ENCODE measurements at regions not wholly inside any gene's neighbourhood (a gene's known extent, or its start where the extent isn't known, plus 50 kb on each side); places are given as distances from the start of the nearest gene placed in this dataset.

DNA sequence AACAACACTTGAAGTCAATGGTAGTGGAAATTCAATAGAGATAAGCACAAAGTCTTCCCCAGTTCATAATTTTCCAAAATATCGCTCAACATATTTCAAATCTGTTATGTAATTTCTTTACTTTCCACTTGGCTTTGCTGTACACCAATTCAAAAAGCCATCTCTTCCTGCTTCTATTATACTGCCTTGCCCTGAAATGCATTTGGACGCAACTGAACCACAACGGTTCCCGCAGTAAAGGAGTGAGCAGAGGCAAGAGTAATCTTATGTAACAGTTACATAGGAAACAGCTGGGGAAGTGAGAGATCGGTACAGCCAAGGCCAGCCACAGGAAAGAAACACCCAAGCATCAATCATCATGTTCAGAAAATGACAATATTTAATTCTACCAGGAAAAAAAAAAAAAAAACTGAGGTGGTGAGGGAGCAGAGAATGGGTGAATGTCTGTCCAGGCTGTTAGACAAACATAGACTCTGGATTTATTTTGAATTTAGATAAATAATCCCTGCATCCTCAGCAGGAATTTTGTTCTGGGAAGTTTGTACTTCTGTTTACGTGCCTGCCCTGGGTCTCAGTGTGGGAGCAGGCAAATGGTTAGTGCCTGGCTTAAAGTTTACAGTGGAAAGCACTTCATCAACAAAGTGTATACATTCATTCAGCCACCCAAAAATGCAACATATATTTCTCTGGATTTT, 392.2 kb downstream of the ETS1 start:
- no peak for DNase-seq (ENCODE audit: low read depth in 2 of 2)

DNA sequence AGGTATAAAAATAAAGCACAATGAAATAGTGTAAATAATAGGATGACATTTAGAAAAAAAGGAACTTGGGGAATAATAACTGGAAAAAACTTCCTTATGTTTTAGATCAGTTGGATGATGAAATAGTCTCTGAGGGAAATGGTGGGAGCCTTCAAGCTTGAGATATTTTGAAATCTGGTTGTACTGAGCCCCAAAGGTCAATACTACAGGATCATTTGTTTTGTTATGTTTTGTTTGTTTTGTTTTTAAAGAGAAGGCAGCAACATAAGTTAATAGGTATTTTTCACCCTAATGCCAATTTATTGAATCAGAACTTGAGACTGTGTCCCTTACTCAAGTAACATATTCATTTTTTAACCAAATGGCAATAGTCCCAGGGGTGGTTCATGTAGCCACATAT, 393.1 kb downstream of the ETS1 start:
- no peak for DNase-seq (ENCODE audit: low read depth in 2 of 2)

DNA sequence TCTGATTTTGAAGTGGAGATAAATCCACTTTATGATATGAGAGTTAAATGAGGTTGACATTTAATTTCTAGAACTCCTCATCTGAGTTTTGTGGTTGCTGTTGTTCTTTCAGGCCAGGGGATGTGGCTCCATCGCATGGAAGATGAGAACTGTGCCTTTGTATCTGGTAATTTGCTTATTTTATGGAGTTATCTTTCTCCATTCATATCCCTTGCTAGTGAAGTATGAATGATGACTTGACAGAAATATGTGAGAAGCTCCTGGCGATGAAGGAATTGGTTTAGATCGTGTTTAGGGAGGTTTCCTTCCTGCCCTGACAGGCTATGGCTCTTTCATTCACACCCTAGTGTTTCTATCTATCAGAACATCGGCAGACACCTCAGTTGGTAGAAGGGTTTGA, 393.7 kb downstream of the ETS1 start:
- DNase-seq (ENCODE audit: low read depth in 2 of 2), result no peak

DNA sequence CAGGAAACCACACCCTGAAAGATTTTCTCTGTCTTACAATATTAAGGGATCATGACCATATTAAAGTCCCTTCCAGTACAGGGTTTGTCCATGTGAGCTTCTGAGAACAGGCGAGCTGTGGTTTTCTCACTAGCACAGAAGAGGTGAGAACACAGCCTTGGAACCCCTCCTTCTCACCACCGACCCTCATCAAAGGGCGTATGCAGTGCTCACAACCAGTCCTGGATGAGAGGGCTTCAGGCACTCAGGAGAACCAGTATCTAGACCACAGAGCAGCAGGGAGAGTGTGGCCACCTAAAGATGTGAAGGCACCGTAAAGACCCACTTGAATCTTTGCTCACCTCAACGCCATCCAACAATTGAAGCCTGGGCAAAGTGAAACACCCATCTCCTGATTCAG, 397.0 kb downstream of the ETS1 start:
- no peak for DNase-seq (ENCODE audit: low read depth in 2 of 2)

DNA sequence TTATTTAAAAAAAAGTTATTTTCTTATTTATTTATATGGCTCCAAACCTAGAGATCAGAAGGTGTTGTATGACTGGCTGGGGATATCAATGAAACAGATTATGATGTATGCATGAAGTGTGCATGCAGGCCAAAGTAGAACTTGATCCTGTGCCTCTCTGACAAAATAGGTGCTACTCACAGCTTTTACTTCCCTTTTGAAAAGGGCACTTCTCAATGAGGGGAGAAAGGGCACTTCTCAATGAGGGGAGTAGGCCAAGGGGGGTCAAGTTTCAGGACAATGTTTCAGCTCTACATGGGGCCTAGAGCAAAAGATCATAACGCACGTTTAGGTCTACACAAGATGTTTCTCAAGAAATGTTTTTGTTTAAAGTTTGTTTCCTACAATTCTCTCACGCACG, 397.5 kb downstream of the ETS1 start:
- no peak for DNase-seq (ENCODE audit: low read depth in 2 of 2)

DNA sequence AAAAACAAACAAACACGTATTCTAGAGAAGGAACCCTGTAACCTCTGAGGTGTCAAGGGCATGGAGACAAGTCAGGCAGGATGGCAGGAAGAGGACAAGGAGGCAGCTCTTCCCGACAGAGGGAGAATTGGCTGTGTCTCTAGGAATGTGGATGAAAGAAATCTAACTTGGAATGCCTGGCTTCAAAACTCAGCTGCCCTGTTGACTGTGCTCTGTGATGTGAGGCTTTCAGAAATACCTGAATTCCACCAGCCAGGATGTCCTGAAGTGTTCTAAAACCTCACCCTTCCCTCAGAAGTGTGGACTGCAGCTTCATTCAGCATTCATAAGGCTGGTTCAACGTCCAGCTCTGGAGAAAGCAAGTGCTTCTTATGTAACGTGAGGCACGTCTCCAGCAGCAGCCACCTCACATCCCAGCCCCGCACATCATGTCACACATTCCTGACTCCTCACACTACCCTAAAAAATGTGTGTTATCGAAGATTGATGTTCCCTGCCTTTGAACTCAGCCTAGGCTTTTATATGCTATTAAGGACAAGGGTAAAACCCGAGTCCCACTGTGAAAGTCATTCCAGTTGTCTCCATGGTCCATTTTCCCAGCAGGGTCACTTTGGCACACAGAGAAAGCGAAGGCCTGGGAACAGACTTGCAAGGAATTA, 398.9 kb downstream of the ETS1 start:
- DNase-seq (ENCODE audit: low read depth in 2 of 2), result no peak

DNA sequence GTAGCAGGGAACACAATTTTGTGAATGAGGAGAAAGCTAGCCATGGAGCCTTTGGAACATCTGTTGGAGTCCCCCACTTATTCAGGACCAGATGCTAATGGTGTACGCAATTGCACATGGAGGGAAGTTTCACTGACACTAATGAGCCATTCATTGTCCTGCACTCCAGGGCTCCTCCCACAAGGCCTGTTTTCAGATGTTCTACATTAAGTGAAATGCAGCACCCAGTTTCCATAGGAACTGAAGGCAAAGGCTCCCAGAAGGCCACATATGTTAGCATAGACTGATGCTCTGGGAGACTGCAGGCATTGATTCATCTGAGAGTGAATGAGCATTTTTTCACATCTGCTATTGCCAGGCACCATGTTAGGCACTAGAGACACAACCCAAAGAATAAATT, 399.5 kb downstream of the ETS1 start:
- DNase-seq (ENCODE audit: low read depth in 2 of 2), result no peak

DNA sequence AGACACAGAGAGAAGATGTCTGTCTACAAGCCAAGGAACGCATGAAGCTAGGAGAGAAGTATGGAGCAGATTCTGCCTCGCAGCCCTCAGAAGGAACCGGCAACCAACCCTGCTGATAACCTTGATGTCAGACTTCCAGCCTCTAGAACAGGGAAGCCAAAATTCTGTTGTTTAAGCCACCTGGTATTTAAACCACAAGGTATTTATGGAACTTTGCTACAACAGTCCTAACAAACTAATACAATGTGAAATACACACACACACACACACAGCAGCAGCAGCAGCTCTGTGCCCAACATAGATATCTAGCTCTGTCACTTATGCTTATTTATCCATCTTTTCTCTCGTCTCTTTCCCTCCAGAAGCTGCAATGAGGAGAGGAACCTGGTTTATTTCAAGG, 400.0 kb downstream of the ETS1 start:
- DNase-seq (ENCODE audit: low read depth in 2 of 2), result no peak

DNA sequence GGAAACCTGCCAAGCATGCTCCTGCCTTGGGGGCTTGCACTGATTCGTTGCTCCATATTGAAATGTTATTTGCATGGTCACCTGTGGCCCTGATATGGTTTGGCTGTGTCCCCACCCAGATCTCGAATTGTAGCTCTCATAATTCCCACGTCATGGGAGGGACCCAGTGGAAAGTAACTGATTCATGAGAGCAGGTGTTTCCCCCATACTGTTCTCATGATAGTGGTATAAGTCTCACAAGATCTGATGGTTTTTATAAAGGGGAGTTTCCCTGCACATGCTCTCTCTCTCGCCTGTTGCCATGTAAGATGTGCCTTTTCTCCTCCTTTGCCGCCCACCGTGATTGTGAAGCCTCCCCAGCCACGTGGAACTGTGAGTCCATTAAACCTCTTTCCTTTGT, 402.4 kb downstream of the ETS1 start:
- DNase-seq (ENCODE audit: low read depth in 2 of 2), result no peak

DNA sequence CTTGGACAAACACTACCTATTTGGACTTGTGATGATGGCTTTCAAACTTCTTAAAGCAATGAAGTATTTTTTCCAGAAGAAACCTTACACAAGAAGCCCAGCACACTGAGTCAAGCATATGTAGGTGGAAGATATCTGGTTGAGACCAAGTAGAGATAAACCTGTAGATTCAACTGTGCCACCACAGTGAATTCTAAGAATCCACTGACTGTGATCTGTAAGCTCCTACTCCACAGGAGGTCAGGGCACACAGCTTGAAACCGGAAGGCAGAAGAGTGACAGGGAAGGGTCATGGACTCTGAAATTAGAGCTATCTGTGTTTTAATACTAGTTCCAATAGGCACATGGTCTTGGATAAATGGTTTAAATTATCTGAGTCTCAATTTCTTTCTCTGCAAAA, 404.5 kb downstream of the ETS1 start:
- DNase-seq (ENCODE audit: low read depth in 2 of 2), result no peak

DNA sequence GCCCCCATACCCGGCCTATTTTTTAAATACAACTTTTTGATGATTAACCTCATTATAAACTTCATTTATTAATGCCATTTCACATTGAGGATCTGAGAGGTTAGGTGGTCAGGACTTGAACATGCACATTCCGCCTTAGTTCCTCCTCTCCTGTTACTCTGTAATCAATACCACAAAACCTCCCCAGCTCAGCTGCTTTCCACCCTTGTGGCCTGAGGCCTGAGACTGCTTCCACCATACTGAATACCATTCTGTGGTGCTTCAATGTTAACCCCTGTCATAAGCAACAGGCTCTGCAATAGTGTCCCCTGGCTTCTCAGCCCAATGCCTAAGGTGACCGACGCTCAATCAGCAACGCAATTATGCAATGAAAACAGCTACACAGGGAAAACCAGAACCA, 405.4 kb downstream of the ETS1 start:
- DNase-seq (ENCODE audit: low read depth in 2 of 2), result no peak

DNA sequence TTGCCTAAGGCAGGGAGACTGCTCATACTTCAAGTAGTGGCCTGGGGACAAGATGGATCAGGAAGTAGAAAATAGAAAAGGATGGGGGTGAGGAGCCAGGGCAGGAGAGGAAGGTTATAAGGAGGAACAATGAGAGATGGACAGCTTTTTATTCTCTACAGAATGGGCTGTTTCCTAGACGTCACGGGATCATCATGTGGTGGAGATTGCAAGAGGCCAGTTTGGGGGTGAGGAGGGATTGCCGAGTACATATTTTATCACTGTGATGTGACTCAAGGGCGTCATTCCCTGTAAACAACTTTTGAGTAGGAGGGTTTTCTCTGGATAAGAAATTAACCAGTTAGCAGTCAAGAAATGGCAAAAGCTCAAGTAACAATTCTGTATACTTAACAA, 406.3 kb downstream of the ETS1 start:
- no peak for DNase-seq (ENCODE audit: low read depth in 2 of 2)

DNA sequence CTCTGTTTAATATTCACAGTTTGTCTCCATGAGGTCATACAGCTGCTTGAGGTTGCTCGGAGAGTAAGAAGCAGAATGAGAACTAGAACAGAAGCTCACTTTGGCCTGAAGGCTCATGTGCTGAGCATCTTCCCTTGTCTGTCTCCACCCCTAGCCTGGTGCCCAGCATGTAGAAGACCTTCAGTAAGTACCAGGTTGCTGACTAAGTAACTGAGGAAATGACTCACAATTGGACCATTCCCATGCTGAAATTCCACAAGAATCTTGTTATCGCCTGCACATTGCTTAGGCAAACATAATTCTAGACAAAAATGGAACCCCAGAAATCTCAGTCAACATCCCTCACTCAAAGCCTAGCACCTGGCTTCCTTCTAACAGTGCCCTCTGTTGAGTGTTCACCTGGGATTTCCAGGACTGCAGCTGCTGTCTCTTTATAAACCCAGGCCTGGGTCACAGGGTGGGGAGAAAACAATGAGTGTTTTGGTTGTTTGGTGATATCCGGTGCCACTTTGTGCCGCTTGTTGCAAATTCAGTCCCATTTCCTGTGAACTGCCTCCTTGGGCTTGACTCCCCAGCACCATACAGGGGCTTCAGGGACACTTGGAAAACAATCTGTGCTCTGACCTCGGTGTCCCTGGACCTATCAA, 406.8 kb downstream of the ETS1 start:
- no peak for DNase-seq (ENCODE audit: low read depth in 2 of 2)

DNA sequence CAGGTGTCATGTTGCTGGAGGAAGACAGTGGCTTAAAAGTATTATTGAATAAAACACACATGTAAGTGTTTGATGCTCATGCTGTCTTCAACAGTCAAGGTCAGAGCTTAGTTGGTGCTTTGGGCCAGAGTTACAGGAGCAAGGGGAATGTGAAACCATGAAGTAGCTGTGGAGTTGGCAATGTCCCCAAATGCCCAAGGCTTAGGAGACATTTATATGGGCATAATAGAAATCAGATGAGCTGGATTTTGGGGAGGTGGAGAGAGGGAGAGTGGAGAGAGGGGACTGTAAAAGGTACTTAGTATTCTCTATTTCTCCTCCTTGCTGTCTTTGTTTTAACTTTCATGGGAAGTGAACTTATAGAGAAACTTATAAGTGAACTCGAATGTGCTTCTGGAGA, 407.8 kb downstream of the ETS1 start:
- DNase-seq (ENCODE audit: low read depth in 2 of 2), result no peak

DNA sequence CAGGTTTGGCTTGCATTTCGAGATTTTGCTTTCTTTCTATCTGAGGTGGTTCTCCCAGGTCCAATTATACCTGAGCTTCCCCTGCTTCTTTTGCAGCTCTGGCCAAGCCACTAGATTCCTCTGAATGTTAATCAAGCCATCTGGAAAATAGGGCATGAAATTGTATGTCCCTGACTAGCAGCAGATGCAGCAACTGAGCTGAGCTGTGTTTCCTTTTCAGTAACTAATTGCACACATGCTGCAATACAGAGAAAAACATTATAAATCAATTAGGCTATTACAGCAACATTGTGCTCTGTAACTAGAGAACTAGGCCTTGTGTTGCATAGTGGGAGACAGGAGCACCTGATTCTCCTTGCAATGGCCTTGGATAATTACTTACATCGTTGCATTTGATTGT, 408.3 kb downstream of the ETS1 start:
- DNase-seq (ENCODE audit: low read depth in 2 of 2), result no peak

DNA sequence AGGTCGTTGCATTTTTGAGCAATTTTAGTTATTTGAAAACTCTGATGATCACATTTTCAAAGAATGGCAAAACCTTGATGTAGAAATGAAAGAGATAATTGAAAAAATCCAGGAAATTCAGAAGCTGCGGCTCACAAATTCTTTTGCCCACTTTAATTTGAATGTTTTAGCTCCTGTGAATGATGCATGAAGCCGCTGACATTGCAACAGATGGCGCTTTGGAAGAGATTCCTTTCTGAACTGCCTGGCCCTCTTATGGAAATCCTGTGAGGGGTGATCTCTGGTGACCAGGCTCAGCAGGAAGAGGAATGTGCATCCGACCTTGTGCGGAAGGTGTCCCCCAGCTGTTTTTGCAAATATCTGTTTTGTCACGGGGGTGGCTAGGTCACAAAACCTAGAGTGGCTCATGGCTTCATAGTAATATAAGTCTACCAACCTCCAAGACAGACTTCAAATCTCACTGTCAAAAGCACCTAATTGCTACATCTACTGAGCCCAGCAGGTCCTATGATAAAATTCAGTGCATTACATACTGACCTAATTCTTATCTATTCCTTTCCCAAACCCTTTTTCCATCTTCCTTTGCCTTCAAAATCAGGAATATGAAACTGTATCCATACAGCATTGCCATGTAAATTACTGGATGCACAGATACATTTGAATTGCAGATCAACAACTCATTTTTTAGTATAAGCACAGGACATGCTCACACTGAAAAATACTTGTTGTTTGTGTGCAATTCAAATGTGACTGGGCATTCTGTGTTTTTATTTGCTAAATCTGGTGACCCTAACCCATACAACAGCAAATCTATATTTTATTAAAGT, 412.7 kb downstream of the ETS1 start:
- no peak for DNase-seq (ENCODE audit: low read depth in 2 of 2)

DNA sequence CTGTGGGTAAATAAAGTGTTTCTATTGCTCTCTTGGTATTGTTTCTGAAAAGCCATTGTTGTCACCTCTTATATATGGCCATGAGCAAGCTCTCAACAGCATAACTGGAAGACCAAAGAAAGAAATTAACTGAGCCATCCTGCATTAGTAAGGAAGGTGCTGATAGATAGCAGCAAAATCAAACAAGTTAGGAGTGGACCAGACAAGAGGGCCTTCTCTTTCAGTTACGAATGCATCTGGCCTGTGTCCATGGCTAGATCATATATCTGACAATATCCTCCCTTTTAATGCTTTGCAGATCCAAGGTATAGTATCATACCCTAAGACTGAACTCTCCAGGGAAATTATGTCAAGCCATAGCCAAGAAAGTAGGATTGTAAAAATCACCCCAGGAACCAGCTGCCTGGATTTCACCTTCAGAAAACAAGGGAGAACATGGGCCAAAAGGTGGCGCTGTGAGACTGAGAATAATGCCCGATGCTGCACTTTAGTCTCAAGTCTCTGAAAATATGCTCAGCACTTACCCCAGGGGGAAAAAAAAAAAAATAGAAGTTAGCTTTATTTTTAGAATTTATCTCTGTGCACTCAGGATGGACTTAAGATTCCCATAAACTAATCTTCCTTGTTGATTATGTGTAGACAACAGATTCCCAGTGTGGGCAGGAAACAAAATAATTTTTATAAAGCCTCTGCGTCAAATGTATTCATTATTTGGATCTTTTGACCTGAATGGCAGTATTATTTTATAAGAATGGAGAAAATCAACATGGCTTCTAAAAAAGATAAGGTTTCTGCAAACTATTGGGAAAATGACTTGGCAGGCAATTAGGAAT, 415.1 kb downstream of the ETS1 start:
- DNase-seq (ENCODE audit: low read depth in 2 of 2), result peak; percentile 82 to 85

DNA sequence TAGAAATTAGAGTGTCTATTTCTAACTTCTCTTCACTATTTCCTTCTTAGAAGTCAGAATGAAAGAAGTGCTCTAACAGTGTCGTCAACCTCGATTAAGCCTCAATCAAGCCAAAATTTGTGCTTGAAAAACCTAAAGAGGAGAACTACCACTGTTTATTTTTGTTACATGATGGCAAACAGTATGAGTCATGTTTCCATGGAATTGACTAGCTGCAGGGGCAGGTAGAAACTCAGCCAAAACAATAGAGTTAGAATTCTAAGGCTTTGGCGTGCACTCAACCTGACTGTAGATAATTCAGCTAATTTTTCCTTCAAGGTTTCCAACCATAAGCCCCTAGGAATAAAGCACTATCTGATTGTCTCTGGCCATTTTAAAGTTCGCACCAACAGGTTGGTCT, 415.9 kb downstream of the ETS1 start:
- DNase-seq (ENCODE audit: low read depth in 2 of 2), result no peak

DNA sequence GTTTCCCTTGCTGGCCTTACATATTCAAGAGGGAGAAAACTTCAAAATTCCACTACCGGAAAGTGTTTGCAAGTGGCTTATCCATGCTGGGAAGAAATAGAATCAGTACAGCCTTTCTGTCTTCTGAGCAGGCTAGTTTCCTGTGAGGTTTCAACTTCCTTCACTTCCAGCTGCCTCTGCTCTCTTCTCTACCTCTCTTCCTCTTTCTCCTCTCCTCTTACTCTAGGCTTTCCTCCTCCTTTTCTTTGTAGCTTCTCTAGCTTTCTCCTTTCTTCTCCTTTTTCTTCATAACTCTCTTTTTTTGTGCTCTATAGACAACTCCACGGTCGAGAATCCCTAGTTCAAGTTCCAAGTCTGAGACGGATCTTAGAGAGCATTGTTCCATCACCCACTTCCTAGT, 421.8 kb downstream of the ETS1 start:
- DNase-seq (ENCODE audit: low read depth in 2 of 2), result no peak

DNA sequence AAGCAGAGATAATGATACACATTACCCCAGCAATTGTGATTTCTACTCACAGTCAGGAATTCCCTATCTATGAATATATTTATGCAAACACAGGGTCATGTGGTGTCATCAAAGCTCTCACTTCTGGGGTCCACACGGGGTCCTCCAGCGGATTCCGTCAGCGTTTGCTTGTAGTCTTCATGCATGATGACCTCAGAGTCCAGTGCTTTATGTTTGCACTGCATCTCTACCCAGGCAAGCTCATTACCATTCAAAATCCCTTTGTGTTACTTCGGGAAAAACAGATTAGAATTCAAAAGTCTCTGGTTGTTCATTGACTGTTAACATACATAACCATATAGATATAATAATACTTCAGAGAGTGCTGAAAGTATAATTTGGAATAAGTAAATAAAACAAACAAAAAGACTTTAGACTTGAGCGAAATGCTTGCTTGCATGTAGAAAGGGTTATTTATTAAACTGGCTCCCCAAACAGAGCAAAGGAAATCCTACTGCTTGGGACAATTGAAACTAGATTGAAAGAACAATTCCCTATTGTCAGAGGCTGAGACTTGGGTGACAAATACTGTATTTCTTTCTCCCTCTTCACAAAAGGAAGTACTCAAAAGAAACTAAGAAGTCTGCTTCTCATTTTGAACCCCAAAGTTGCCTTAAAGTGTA, 423.1 kb downstream of the ETS1 start:
- no peak for DNase-seq (ENCODE audit: low read depth in 2 of 2)

DNA sequence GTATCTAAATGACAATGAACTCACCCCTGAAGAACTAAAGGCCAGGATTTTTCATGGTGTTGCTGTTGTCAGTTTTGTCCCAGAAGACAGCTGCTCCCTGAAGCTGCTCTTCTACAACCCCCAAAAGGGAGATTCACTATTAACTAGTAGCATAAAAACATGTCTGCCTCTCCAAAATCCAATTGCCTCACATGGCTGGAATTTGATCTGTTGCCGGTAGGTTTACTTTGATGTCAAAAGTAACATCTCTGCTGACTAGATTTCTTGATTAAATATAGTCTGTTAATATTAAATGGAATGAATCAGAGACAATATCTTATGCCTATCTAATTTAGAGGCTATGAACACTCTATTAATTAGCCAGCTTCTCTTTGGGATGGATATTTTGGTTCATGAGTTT, 425.4 kb downstream of the ETS1 start:
- no peak for DNase-seq (ENCODE audit: low read depth in 2 of 2)

Data from stimulated activated CD4-positive, alpha-beta T cell treated with anti-CD3 and anti-CD28 coated beads, Interleukin-1b, Interleukin-23, amount 100 ng/mL, for 4 hours (primary cell).